Endothelial cell of umbilical vein (primary cell): ENCODE measurements at regions not wholly inside any gene's neighbourhood (a gene's known extent, or its start where the extent isn't known, plus 50 kb on each side); places are given as distances from the start of the nearest gene placed in this dataset.
"Not testable (repeated sequence)": the region's sequence is repeated elsewhere in the genome, so short reads cannot be mapped to it uniquely, and the experiment has no call there.

Experiments
- BruUV-seq: library from RNA; stranded (reverse); fragments of 400-500 nt; replicated peaks from 2 replicates; lab custom pipeline; 2021; lab: Mats Ljungman, UMichigan
- CTCF ChIA-PET: fragments of 300-600, 350-600 bp; sonication (Branson Sonifier 250); formaldehyde crosslinking; loops from one replicate; lab custom pipeline; 2021; ENCODE audit warnings: antibody characterized with exemption, inconsistent platforms; lab: Charles Lee
- POLR2A ChIA-PET: fragments of 300-600, 350-600 bp; sonication (Branson Sonifier 250); formaldehyde crosslinking; loops from one replicate; lab custom pipeline; 2021; ENCODE audit warnings: antibody characterized with exemption, inconsistent platforms; lab: Charles Lee
- DNase-seq: peaks from one replicate; pipeline ENCODE4 v3.0.0-alpha.2; 2011; ENCODE audit warnings: low read depth, low spot score
- FAIRE-seq: peaks from 2 replicates; lab custom pipeline; 2011; peaks lifted over from hg19 to GRCh38; lab: Jason Lieb, UNC
- H2AFZ ChIP-seq: 2 replicates; pipeline ENCODE4 v1.6.0; 2012; ENCODE audit warnings: low read depth, low read length, control low read depth, inconsistent platforms
- H3K27ac ChIP-seq: 2 replicates; pipeline ENCODE4 v1.5.1; 2011; ENCODE audit warnings: low read depth, mild to moderate bottlenecking, control low read depth, low read length, moderate library complexity; ENCODE audit not compliant: insufficient read depth
- H3K27me3 ChIP-seq, 2 experiments: 2 replicates each; pipeline versions ENCODE4 v1.6.0 to v1.6.1; 2011; ENCODE audit warnings: low read length in 2 of 2, mixed read lengths in 1 of 2; ENCODE audit not compliant: control insufficient read depth in 2 of 2, insufficient read depth in 2 of 2
- H3K36me3 ChIP-seq, 2 experiments: 2 replicates in 1 of 2; 3 replicates in 1 of 2; pipeline ENCODE4 v1.5.1; 2011; ENCODE audit warnings: low read length in 2 of 2, mild to moderate bottlenecking in 1 of 2, moderate library complexity in 1 of 2; ENCODE audit not compliant: control insufficient read depth in 2 of 2, insufficient read depth in 2 of 2; ENCODE audit errors: extremely low read depth in 1 of 2
- H3K4me1 ChIP-seq: 3 replicates; pipeline ENCODE4 v1.5.1; 2011; ENCODE audit warnings: mild to moderate bottlenecking, low read length; ENCODE audit not compliant: control insufficient read depth, insufficient read depth; ENCODE audit errors: extremely low read depth
- H3K4me2 ChIP-seq: 2 replicates; pipeline ENCODE4 v1.6.1; 2011; ENCODE audit warnings: low read length, control low read depth, mixed read lengths; ENCODE audit not compliant: insufficient read depth
- H3K4me3 ChIP-seq, 3 experiments: fragments of 200-600 bp in 1 of 3; sonication (generic), shearing (Covaris generic) in 1 of 3; replicated peaks in 1 of 3; 2 replicates each; pipeline ENCODE4 v1.5.1; 2011 to 2016; ENCODE audit warnings: control low read depth in 3 of 3, low read length in 3 of 3, mild to moderate bottlenecking in 2 of 3, inconsistent platforms in 1 of 3, low read depth in 1 of 3, moderate library complexity in 1 of 3; ENCODE audit not compliant: insufficient read depth in 1 of 3
- H3K79me2 ChIP-seq: 2 replicates; pipeline ENCODE4 v1.6.0; 2012; ENCODE audit warnings: low read length, inconsistent platforms; ENCODE audit not compliant: control insufficient read depth, insufficient read depth
- H3K9ac ChIP-seq: replicated peaks from 2 replicates; pipeline ENCODE3; 2011; ENCODE audit warnings: low read length, control low read depth; ENCODE audit not compliant: insufficient read depth; ENCODE audit errors: extremely low read depth
- H3K9me1 ChIP-seq: replicated peaks from 3 replicates; pipeline ENCODE4 v1.6.0; 2011; ENCODE audit warnings: mild to moderate bottlenecking, low read length; ENCODE audit not compliant: control insufficient read depth, insufficient read depth; ENCODE audit errors: extremely low read depth
- H3K9me3 ChIP-seq: replicated peaks from 2 replicates; pipeline ENCODE4 v1.5.1; 2012; ENCODE audit warnings: low read length, inconsistent platforms; ENCODE audit not compliant: control insufficient read depth, insufficient read depth
- H4K20me1 ChIP-seq: replicated peaks from 2 replicates; pipeline ENCODE3; 2011; ENCODE audit warnings: mild to moderate bottlenecking, low read length; ENCODE audit not compliant: control insufficient read depth, insufficient read depth; ENCODE audit errors: extremely low read depth
- EZH2 ChIP-seq: IDR thresholded peaks from 2 replicates; pipeline ENCODE4 v1.6.1; 2012; ENCODE audit warnings: borderline replicate concordance, low read depth, mild to moderate bottlenecking, moderate library complexity, low read length, inconsistent platforms; ENCODE audit not compliant: severe bottlenecking
- FOS ChIP-seq: IDR thresholded peaks from 2 replicates; pipeline ENCODE4 v1.6.1; 2011; ENCODE audit warnings: mild to moderate bottlenecking, low read length, moderate library complexity, borderline replicate concordance; ENCODE audit not compliant: insufficient read depth
- GATA2 ChIP-seq: IDR thresholded peaks from 2 replicates; pipeline ENCODE4 v1.7.0; 2011; ENCODE audit warnings: low read depth, mild to moderate bottlenecking, moderate library complexity, mixed read lengths, low read length; ENCODE audit not compliant: insufficient read length, insufficient read depth
- JUN ChIP-seq: IDR thresholded peaks from 2 replicates; pipeline ENCODE4 v1.6.1; 2011; ENCODE audit warnings: borderline replicate concordance, low read depth; ENCODE audit not compliant: insufficient read length, insufficient read depth
- MYC ChIP-seq: IDR thresholded peaks from one replicate; pipeline ENCODE4 v1.6.1; 2011; ENCODE audit warnings: mild to moderate bottlenecking, low read depth, low read length
- POLR2A ChIP-seq: IDR thresholded peaks from 2 replicates; pipeline ENCODE4 v1.6.1; 2012; ENCODE audit warnings: low read depth, mild to moderate bottlenecking, control low read depth, low read length
- POLR2AphosphoS5 ChIP-seq: IDR thresholded peaks from 2 replicates; pipeline ENCODE4 v1.6.1; 2012; ENCODE audit warnings: low read depth, mild to moderate bottlenecking, control low read depth, low read length, moderate library complexity; ENCODE audit not compliant: insufficient read depth
- dilution Hi-C: fragments of 300-500 bp; cut with MboI; formaldehyde crosslinking; loops from one replicate; pipeline ENCODE4 v1.15.0; 2019; ENCODE audit warnings: low sequenced_read_pairs; ENCODE audit not compliant: extremely low pct_ligation_motif_present
- intact Hi-C: fragments of 100-400 bp; cut with micrococcal nuclease; formaldehyde crosslinking; loops from one replicate; pipeline ENCODE4 v1.10.0; 2022
- TF ChIP-seq, protein P1 (sequence below), 2 donors: IDR thresholded peaks; 1 replicate in 1 of 2; 2 replicates in 1 of 2; pipeline ENCODE4 v1.5.1; 2011; ENCODE audit warnings: low read length in 2 of 2, mild to moderate bottlenecking in 2 of 2, moderate library complexity in 2 of 2, control low read depth in 1 of 2, inconsistent platforms in 1 of 2, low read depth in 1 of 2; ENCODE audit not compliant: insufficient read depth in 1 of 2; ENCODE audit errors: extremely low read depth in 1 of 2
- TF ChIP-seq, protein P2 (sequence below): IDR thresholded peaks from 2 replicates; pipeline ENCODE4 v1.6.1; 2011; ENCODE audit not compliant: insufficient read depth, insufficient read length

DNA sequence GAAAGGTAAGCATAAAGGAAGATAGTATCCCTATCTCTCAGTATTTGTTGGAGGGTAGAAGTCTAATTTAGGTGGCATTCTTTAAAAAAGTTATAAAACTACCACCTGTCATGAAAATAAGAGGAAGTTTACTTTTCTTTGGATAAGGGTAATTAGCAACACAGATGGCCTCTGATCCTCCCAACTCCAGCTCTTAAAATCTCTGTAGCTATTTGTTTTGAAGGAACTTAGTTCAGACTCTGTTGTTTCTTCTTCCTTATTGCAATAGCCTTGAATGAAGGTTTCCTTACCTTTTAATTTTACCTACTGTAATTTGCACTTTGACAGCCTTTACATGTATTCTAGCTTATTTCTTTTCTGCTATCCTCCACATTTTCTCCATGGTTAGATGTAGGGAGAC, 1261.3 kb downstream of the RAPGEF2 start:
- intact Hi-C loops = no loop called here
- no peak for FAIRE-seq
- Histone ChIP-seq H3K4me2 (no peak overlapping the region), H3K27ac (no peak overlapping the region), H4K20me1 (no peaks in the 10 kb centered on the region), H3K4me1 (no peaks in the 10 kb centered on the region), H3K4me3 (no peak overlapping the region), H2AFZ (no peak overlapping the region), H3K9ac (no peak overlapping the region), H3K27me3 (no peaks in the 10 kb centered on the region), H3K79me2 (no peaks in the 10 kb centered on the region), H3K36me3 (no peaks in the 10 kb centered on the region), H3K9me1 (no peaks in the 10 kb centered on the region), H3K9me3 (no peaks in the 10 kb centered on the region)
- ChIA-PET POLR2A (no interaction called here), CTCF (no interaction called here)
- DNase-seq = no peak
- TF ChIP-seq GATA2 = no peak
- no peak for TF ChIP-seq POLR2A
- TF ChIP-seq, protein P1, sequence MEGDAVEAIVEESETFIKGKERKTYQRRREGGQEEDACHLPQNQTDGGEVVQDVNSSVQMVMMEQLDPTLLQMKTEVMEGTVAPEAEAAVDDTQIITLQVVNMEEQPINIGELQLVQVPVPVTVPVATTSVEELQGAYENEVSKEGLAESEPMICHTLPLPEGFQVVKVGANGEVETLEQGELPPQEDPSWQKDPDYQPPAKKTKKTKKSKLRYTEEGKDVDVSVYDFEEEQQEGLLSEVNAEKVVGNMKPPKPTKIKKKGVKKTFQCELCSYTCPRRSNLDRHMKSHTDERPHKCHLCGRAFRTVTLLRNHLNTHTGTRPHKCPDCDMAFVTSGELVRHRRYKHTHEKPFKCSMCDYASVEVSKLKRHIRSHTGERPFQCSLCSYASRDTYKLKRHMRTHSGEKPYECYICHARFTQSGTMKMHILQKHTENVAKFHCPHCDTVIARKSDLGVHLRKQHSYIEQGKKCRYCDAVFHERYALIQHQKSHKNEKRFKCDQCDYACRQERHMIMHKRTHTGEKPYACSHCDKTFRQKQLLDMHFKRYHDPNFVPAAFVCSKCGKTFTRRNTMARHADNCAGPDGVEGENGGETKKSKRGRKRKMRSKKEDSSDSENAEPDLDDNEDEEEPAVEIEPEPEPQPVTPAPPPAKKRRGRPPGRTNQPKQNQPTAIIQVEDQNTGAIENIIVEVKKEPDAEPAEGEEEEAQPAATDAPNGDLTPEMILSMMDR (IDR thresholded peaks at IDR 0.05; ENCODE audit: extremely low read depth in 1 of 2, insufficient read depth in 1 of 2, low read depth in 1 of 2, low read length in 2 of 2) = no peak
- no peak for TF ChIP-seq EZH2
- TF ChIP-seq, protein P2, sequence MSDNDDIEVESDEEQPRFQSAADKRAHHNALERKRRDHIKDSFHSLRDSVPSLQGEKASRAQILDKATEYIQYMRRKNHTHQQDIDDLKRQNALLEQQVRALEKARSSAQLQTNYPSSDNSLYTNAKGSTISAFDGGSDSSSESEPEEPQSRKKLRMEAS = no peak
- TF ChIP-seq JUN = no peak
- TF ChIP-seq MYC = no peak
- no peak for TF ChIP-seq FOS
- no peak for TF ChIP-seq POLR2AphosphoS5
- no TSS peak for BruUV-seq
- dilution Hi-C loops = no loop called here

DNA sequence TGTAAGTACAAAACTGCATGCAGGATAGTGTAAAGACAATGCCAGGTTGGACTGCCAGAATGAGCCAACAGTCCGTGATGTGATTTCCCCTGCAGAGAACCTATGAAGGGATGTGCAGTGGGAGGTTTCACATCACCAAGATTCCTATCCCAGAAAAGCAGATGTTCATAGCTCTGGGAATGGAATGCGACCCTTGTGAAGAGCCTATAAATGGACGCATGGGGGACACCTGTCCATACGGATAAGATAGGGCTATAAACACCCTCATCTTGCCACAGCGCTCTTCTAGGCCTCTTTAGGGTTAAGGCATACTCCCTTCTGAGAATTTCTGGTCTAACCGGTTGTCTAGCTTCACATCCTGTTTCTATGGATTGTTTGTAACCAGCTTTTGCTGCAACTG, 1261.8 kb downstream of the RAPGEF2 start:
- BruUV-seq, DNase-seq, H3K4me3 ChIP-seq, H3K4me2 ChIP-seq, H4K20me1 ChIP-seq, POLR2A ChIA-PET, CTCF ChIA-PET, H3K36me3 ChIP-seq, H3K9ac ChIP-seq, dilution Hi-C loops, H3K27me3 ChIP-seq, FAIRE-seq, H3K4me1 ChIP-seq, H3K79me2 ChIP-seq, H2AFZ ChIP-seq, intact Hi-C loops, H3K9me3 ChIP-seq, H3K9me1 ChIP-seq, H3K27ac ChIP-seq: not testable (repeated sequence)

DNA sequence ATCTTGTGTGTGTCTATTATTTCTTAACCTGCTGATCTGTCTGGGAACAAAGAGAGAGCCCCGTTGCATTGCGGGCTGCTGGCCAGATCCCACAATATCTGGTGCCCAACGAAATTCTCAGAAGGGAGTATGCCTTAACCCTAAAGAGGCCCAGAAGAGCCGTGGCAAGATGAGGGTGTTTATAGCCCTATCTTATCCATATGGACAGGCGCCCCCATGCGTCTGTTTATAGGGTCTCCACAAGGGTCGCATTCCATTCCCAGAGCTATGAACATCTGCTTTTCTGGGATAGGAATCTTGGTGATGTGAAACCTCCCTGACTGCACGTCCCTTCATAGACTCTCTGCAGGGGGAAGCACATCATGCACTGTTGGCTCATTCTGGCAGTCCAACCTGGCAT, 1262.5 kb downstream of the RAPGEF2 start:
- H3K27me3 ChIP-seq, H3K4me3 ChIP-seq, H3K9me3 ChIP-seq, H3K4me1 ChIP-seq, H3K4me2 ChIP-seq, H3K79me2 ChIP-seq, H3K36me3 ChIP-seq, H3K27ac ChIP-seq, POLR2A ChIA-PET, H3K9ac ChIP-seq, intact Hi-C loops, H4K20me1 ChIP-seq, DNase-seq, BruUV-seq, CTCF ChIA-PET, FAIRE-seq, H2AFZ ChIP-seq, dilution Hi-C loops, H3K9me1 ChIP-seq: not testable (repeated sequence)
